DMS 273 (cell line): ENCODE measurements at regions not wholly inside any gene's neighbourhood (a gene's known extent, or its start where the extent isn't known, plus 50 kb on each side); places are given as distances from the start of the nearest gene placed in this dataset.
"Not testable (repeated sequence)": the region's sequence is repeated elsewhere in the genome, so short reads cannot be mapped to it uniquely, and the experiment has no call there.

Source experiments
- DNase-seq: peaks from one replicate; lab custom pipeline; 2025; ENCODE audit not compliant: unreplicated experiment; lab: John Stamatoyannopoulos, UW

DNA sequence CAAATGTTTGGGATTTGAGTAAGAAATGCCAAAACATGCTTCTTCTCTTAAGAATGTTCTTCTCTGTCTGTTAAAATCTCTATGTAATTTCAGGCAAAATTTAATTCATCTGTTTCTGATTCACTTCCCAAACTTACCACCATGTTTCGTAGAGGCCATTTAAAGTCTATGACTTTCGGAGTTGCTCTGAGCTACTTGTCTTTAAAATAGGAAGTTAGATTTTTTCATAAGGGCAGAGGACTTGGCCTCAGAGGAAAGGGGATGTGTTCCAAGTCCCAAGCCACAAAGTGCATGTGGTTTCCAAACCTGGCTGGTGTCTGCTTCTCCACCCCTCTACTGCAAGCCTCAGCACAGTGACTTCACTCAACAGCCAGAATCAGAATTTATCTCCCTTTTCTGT, 111.3 kb upstream of the ADRA1B start:
- DNase-seq, result no peak

DNA sequence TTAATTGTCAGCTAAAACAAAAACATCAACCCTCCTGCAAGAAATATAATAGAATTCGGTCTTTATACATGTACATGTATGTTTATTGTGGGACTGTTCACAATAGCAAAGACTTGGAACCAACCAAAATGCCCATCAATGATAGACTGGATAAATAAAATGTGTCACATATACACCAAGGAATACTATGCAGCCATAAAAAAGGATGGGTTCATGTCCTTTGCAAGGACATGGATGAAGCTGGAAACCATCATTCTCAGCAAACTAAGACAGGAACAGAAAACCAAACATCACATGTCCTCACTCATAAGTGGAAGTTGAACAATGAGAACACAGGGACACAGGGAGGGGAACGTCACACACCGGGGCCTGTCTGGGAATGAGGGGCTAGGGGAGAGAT, 109.1 kb upstream of the ADRA1B start:
- DNase-seq, result not testable (repeated sequence)

DNA sequence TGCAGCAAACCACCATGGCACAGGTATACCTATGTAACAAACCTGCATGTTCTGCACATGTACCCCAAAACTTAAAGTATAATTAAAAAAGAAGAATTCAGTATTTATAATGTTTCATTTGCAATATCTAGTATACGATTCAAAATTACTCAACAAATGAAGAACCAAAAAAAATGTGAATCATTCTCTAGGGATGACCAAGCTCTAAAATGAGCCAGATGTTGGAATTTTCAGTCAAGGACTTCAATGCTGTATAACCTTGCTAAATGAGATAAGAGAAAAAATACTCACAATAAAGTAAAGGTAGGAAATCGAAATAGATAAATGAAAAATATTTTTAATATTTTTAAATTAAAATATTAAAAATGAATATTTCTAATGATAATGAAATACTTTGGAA, 108.7 kb upstream of the ADRA1B start:
- no peak for DNase-seq

DNA sequence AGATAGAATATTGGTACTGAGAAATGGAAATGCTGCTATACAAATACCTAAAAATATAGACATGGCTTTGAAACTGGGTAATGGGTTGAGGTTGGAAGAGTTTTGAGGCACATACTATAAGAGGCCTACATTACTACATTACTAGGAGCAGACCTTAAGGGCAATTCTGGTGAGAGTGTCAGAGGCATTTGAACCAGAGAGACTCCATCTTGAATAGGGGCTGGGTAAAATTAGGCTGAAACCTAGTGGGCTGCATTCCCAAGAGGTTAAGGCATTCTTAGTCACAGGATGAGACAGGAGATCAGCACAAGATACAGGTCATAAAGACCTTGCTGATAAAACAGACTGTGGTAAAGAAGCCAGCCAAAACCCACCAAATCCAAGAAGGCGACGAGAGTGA, 104.6 kb upstream of the ADRA1B start:
- no peak for DNase-seq

DNA sequence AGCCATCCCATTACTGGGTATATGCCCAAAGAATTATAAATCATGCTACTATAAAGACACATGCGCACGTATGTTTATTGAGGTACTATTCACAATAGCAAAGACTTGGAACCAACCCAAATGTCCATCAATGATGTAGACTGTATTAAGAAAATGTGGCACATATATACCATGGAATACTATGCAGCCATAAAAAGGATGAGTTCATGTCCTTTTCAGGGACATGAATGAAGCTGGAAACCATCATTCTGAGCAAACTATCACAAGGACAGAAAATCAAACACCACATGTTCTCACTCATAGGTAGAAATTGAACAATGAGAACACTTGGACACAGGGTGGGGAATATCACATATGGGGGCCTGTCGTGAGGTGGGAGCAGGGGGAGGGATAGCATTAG, 103.5 kb upstream of the ADRA1B start:
- not testable (repeated sequence) for DNase-seq

DNA sequence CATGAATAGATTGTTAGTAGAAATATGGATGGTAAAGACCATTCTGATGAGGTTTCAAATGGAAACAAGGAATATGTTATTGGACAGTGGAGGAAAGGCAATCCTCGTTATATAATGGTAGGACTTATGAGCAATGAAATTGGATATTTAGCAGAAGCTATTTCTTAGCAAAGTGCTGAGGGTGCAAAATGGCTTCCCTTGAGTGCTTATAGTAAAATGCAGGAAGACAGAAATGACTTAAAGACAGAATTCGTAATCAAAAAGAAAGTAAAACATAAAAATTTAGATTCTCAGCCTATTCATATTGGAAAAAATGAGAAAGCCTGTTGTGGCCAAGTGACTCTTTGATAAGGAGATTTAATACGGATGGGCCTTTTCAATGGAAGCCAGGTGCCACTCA, 102.1 kb upstream of the ADRA1B start:
- no peak for DNase-seq

DNA sequence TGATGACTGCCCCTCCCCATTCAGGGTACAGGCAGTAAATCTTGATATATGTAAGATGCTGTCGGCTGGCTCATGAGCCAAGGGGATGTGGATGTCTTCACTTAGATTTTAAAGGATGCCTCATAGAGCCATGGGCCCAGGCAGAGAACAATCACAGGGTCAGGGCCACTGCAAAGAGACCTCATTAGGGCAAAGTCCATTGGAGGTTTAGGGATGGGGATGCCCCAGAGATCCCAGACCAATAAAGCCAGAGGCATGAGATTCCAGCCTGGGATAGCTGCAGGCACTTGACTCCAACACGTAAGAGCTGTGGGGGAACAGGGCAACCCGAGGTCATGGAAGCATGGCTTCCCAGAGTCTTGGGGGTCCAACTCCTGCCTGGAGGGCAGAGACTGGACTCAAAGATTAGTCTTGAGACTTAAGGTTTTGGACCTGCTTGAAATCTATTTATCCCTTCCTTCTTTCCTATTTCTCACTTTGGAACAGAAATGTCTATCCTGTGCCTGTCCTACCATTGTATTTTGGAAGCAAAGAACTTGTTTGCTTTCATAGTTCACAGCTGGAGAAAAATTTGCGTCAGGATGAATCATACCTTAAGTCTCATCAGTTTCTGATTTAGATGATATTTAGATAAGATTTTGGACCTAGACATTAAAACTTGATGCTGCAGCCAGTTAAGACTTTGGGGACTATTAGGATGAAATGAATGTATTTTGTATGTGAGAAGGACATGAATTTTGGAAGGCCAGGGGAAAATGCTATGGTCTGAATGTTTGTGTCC, 101.3 kb upstream of the ADRA1B start:
- no peak for DNase-seq

DNA sequence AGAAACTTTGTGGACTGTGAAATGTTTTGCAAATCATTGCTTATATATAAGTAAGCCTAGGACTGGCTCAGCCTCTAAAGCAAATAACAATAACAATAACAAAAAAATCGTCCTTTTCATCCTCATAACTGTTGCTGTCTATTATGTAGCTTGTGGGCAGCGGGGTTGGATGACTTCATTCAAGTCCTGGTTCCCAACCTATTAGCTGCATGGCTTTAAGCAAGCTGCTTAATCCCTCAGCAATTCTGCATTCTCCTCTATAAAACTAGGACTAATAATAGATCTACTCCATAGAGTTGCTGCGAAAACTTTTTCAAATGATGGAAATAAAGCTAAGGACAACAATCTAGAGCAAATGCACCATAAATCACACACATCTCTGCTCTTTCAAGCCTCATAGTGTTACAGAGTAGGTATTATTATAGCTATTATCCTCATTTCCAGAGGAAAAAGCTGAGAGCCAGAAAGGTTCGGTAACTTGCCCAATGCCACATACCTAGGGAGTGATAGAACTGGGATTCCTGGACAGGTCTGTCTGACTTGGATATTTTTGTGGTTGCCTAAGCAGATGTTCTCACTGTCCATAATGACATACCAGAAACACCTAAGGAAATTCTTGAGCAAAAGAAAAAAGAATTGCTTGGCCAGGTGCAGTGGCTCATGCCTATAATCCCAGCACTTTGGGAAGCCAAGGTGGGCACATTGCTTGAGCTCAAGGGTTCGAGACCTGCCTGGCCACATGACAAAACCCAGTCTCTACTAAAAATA, 98.8 kb upstream of the ADRA1B start:
- no peak for DNase-seq

DNA sequence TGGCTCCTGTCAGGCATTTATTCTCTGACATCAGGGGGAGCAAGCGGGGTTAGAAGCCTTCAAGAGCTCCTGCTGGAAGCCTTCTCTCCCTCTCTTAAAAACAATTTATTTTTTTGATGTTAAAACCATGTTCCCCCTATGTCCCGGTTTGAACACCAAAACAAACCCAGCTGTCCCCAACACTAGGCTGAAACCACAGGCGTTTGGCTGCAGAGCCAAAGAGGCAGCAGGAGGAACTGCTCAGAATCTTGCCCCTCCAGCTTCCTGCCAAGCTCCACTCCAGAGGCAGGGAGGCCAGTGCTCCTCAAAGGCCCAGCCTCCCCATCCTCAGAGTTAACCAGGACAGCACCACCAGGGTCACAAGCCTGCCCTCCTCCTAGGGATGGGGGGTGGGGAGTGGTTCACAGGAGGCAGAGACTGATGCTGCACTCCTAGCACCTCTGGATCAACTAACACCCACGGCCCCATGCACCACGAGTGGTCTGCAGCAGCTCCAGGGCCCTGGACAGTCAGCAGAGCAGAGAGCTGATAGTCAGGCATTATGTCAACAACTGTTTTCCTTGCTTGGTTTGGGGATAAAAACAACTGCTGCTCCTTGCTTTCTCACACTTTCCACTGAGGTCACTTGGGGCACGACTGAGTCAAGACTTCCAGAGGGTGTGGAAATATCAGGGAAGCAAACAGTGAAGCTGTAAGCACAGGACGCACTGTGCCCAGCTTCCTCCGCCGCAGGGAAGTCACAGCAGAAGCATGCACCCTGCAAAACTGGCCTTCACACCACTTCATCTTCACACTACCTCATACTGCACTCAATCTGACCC, 96.5 kb upstream of the ADRA1B start:
- DNase-seq, result no peak

DNA sequence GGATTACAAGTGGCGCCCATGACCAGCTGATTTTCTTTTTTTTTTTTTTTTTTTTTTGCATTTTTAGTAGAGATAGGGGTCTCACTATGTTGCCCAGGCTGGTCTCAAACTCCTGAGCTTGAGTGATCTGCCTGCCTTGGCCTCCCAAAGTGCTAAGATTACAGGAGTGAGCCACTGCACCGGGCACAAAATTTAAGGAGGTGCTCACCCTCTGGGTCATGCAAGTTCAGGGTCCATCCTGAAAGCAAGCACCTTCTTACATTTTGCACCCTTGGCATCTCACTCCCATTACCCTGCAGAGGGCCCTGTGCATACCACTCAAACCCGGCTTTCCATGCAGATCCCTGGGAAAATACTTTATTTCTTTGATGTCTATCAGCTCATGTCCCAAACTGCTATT, 95.6 kb upstream of the ADRA1B start:
- DNase-seq, result no peak

DNA sequence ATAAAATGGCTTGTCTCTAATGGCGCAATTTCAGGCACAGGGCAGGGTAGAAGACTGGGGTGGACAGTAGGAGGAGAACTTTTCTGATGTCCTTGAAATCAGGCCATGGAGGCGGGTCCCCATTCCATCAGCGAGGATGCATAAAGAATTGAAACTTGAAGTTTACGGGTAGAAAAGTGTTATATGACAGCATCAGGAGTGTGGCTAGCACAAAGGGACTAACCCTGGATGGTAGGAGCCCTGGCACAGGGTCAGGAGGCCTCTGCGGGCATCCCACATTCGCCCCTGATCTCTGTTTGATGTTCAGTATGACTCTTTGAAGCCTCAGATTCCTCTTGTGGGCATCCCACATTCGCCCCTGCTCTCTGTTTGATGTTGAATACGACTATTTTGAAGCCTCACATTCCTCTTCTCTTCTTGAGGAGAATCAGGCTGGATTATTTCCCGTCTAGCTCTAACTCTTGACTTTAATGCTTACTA, 94.8 kb upstream of the ADRA1B start:
- no peak for DNase-seq

DNA sequence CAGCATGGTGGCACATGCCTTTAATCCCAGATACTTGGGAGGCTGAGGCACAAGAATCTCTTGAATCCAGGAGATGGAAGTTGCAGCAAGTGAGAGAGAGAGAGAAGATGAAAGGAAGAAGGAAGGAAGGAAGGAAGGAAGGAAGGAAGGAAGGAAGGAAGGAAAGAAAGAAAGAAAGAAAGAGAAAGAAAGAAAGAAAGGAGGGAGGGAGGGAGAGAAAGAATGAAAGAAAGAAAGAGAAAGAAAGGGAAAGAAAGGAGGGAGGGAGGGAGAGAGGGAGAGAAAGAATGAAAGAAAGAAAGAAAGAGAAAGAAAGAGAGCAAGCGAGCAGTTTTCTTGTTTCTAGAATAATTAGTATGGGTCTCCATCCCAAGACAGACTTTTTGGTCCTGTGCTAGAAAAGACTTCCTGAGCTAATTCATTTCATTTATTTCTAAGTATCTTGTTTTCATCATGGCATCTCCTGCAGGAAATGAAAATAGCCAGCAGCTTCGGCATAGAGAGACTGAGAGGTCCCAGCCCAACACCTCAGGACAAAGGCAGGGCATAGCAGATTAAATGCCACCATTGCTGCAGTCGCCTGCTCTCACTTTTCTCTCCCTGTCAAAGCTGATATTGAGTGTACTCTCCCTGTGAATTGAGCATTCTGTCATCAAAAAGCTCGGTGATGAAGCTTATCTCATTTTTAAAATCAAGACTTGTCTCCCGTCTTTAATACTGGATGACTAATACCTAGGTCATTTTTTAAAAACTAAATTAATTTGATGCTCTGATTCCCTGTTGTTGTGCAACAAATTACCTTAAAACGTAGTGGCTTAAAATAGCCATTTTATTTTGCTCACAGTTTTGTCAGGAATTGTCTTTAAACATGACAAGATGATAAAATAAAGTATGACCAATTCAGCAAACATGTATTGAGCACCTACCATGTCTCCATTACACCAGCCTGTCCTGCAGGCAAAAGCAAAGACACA, 91.8 kb upstream of the ADRA1B start:
- no peak for DNase-seq

DNA sequence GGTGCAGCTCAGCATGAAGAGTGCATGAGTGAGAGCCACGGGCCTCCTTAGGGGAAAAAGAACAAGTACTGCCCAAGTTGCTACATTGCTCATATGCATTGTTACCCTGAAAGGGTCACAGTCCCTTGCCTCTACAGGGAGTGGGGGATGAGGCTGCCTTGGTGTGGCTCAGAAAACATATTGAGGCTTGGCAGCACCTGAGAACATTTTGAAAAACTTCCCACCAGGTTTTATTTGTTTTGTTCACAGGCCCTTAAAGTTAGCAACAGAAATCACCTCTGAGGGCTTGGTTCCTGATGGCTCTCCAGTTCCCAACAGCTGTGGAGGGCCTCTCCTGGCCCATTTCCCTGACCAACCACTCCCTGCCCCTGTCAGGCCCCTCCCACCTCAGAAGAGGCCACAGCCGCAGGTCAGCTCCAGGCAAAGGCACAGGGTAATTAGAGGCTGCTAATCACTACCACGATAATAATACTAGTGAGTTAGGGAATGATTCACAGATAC, 90.7 kb upstream of the ADRA1B start:
- DNase-seq, result peak; percentile 29

DNA sequence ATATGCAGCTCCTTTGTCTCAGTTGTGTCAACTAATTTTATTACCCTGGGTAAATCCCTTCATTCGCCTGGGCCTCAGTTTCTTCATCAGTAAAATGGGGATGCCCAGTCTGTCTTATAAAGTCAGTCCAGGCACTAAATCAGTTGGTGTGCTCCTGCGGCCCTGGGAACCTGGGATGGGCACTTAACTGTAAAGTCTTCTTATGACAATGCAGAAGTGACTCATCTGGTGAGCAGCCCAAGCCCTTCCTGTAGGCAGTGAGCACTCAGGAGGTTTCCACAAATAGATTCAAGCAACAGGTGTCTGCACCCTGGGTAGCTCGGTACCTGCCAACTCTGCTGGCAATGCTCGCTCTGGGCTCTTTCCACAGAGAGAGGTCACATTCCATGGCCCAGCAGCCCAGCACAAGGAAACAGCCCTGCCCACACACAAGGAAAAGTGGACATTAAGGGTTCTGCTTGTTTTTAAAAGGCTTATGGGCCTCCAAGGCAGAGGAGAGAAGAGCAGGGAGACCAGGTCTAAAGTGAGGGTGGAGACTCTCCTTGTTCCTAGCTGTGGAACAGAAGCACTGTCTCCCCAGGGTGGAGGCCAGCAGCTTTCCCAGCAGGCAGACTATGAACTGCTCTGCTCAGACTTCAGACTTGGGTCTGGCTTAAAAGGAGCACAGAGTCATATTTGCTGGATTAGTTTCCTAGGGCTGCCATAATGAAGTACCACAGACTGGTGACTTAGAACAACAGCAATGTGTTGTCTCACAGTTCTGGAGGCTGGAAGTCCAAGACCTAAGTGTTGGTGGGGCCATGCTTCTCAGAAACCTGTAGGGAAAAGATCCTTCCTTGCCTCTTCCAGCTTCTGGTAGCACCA, 89.7 kb upstream of the ADRA1B start:
- peak; percentile 51 for DNase-seq

DNA sequence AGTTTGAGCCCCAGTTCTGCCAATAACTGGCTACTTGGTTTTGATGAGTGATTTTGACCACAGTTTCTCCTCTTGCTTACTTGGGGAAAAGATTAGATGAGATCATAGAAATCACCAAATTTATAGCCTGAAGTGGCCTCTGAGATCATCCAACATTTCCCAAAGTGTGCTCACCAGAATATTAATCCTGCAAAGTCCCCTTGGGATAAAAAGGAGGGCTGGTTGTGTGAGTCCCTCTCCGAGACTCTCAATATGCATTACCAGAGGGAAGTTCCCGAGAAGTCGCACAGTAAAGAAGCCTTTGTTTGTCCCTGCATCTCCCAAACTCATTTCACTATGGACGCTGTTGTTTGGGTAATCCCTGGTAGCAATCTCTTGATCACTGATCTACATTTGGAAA, 88.4 kb upstream of the ADRA1B start:
- no peak for DNase-seq

DNA sequence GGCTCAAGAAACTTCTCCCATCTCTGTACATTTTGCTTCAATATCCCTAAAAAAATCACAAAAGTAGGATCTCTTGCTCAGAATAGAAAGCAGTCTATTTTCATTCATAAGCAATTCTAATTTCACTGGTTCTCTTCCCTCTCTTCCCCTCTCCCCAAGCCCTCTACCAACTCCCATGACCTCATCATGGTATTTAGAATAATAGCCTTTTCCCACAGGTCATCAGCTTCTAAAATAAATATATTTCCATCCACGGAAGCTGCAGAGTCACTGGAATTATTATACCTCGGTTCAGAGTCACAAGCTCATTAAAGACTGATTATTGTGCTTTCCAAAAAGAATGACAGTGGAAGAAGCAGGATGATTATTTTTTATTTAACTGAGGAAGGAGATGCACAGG, 84.2 kb upstream of the ADRA1B start:
- DNase-seq, result no peak

DNA sequence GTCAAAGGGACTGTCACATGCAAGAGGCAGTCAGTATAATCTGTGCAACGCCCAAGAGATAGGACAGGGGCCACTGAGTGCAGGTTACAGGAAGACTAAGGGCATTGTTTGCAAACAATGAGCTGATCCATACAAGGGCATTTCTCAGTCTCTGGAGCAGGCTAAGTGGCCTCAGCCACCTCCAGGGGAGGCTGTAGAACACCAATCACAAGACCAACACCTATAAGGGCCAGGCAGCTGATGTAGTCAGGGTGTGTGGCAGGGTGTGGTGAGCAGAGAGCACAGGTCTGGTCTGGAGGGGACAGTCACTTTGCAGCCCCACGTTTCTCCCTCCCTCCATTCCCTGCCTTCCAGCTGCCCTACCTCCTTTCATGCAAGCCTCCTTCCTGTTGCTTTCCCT, 83.2 kb upstream of the ADRA1B start:
- no peak for DNase-seq

DNA sequence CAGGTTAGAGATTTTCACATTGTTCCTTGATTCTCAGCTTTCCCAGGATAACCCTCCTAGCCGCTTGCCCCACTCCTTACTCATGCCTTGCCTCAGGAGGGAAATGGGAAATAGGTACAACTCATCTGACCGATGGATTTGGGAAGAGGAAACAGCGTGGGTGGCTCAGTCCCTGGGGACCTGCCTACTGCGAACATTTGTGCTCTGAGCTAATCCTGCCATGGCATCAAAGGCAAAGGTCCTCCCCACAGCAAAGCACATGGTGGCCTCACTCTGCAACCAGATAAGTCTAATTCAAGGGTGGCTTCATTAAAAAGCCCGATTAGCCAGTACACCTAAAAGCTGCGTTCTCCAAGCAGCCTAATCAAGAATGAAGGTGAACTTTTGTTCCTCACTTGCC, 82.4 kb upstream of the ADRA1B start:
- peak; percentile 7 for DNase-seq

DNA sequence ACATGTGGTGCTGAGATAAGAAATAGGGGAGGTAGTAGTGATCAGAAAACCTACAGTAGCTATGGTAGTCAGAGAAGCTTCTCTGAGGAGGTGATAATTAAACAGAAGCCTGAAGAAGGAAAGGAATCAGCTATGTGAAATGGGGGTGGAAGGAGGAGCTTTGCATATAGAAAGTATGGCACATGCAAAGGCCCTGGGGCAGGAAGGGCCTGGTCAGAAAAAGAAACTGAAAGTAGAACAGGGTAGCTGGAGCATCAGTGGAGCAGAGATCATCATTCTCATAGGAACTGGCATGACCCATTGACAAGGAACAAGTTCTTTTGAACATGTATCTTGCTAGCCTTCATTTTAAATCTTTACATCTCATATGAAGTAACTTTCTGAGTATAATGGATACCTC, 80.7 kb upstream of the ADRA1B start:
- no peak for DNase-seq
